Osteocyte (in vitro differentiated cells): ENCODE measurements at regions not wholly inside any gene's neighbourhood (a gene's known extent, or its start where the extent isn't known, plus 50 kb on each side); places are given as distances from the start of the nearest gene placed in this dataset.
"Not testable (repeated sequence)": the region's sequence is repeated elsewhere in the genome, so short reads cannot be mapped to it uniquely, and the experiment has no call there.

ENCODE experiments used
- DNase-seq: peaks from one replicate; pipeline ENCODE4 v3.0.0; 2021; ENCODE audit warnings: mixed read lengths; ENCODE audit not compliant: unreplicated experiment; ENCODE audit errors: extremely low spot score
- H3K27ac Mint-ChIP-seq: one replicate; pipeline ENCODE4 v1.8.0; 2021; ENCODE audit warnings: mild to moderate bottlenecking, mixed read lengths; ENCODE audit not compliant: unreplicated experiment
- H3K27me3 Mint-ChIP-seq: one replicate; pipeline ENCODE4 v1.8.0; 2021; ENCODE audit warnings: mixed read lengths; ENCODE audit not compliant: unreplicated experiment
- H3K36me3 Mint-ChIP-seq: one replicate; pipeline ENCODE4 v1.8.0; 2021; ENCODE audit warnings: mixed read lengths; ENCODE audit not compliant: unreplicated experiment
- H3K4me1 Mint-ChIP-seq: one replicate; pipeline ENCODE4 v1.8.0; 2021; ENCODE audit warnings: mixed read lengths; ENCODE audit not compliant: unreplicated experiment
- H3K4me3 Mint-ChIP-seq: one replicate; pipeline ENCODE4 v1.8.0; 2021; ENCODE audit warnings: mild to moderate bottlenecking, moderate library complexity, mixed read lengths; ENCODE audit not compliant: unreplicated experiment
- H3K9me3 Mint-ChIP-seq: one replicate; pipeline ENCODE4 v1.8.0; 2021; ENCODE audit warnings: mixed read lengths; ENCODE audit not compliant: unreplicated experiment
- CTCF ChIP-seq: fragments of 200-600 bp; sonication (generic); IDR thresholded peaks from 2 replicates; pipeline ENCODE4 v1.5.0; 2021; ENCODE audit warnings: antibody characterized with exemption, mild to moderate bottlenecking, moderate library complexity

DNA sequence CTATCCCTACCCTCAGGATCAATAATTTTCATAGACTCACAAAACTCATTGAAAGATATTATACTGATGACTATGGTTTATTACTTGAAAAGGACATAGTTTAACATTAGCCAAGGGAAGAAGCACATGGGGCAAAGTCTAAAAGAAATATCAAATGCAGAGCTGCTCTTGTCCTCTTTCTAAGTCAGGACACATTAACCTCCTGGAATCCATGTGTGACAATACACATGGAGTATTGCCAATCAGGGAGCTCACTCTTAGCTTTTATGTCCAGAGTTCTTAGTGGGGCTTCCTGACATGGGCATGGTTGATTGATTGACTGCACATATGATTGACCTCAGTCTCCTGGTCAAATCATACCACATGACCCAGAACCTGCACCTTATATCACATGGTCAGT, 165.5 kb upstream of the COX7C start:
- DNase-seq: no peak
- H3K27me3 Mint-ChIP-seq: peaks cover 5% of the 10 kb centered on the region
- TF ChIP-seq CTCF: no peak
- no peak overlapping the region for H3K4me3 Mint-ChIP-seq
- no peak overlapping the region for H3K27ac Mint-ChIP-seq
- peaks cover 4% of the 10 kb centered on the region for H3K9me3 Mint-ChIP-seq
- H3K4me1 Mint-ChIP-seq: no peaks in the 10 kb centered on the region
- H3K36me3 Mint-ChIP-seq: no peaks in the 10 kb centered on the region

- no peak for DNase-seq
These were observed 157.2 kb upstream of the COX7C start for GRCh38 chr5:86460519-86460918.

GRCh38 chr5:86461169-86461956, 156.4 kb upstream of the COX7C start:
- DNase-seq: no peak
- Mint-ChIP-seq H3K27me3 (no peaks in the 10 kb centered on the region), H3K27ac (no peak overlapping the region), H3K36me3 (no peaks in the 10 kb centered on the region), H3K4me3 (no peak overlapping the region), H3K9me3 (peaks cover 32% of the 10 kb centered on the region), H3K4me1 (peaks cover 3% of the 10 kb centered on the region)
- TF ChIP-seq CTCF: no peak

More at GRCh38 chr5:86460519-86460918, 157.2 kb upstream of the COX7C start:
- H3K27me3 Mint-ChIP-seq: no peaks in the 10 kb centered on the region
- no peak overlapping the region for H3K27ac Mint-ChIP-seq
- no peaks in the 10 kb centered on the region for H3K36me3 Mint-ChIP-seq
- peaks cover 3% of the 10 kb centered on the region for H3K4me1 Mint-ChIP-seq
- H3K4me3 Mint-ChIP-seq: no peak overlapping the region
- peaks cover 30% of the 10 kb centered on the region for H3K9me3 Mint-ChIP-seq
- TF ChIP-seq CTCF: no peak

DNA sequence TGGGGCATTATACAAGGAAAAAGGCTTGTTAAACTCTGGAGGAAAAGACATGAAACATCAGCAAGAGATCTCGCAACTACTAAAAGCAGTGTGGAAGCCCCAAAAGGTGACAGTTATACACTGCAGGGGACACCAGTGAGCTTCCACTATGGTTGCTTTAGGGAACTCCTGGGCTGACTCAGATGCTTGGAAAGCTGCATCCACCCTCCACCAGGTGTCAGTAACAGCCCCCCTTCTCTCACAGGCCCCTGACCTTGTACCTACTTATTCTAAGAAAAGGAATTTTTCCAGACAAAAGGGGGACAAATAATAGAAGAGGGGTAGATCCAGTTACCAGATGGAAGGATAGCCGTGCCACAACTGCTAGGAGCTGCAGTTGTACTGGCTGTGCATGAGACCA, 154.4 kb upstream of the COX7C start:
- Mint-ChIP-seq H3K9me3 (peaks cover 32% of the 10 kb centered on the region), H3K36me3 (no peaks in the 10 kb centered on the region), H3K4me1 (peaks cover 3% of the 10 kb centered on the region), H3K27me3 (no peaks in the 10 kb centered on the region), H3K27ac (no peak overlapping the region), H3K4me3 (no peak overlapping the region)
- no peak for TF ChIP-seq CTCF
- DNase-seq: no peak

GRCh38 chr5:86465052-86465838, 152.5 kb upstream of the COX7C start:
- Mint-ChIP-seq H3K9me3 (peaks cover 29% of the 10 kb centered on the region), H3K4me1 (peaks cover 3% of the 10 kb centered on the region), H3K36me3 (no peaks in the 10 kb centered on the region), H3K4me3 (no peak overlapping the region), H3K27ac (no peak overlapping the region), H3K27me3 (no peaks in the 10 kb centered on the region)
- no peak for TF ChIP-seq CTCF
- no peak for DNase-seq

DNA sequence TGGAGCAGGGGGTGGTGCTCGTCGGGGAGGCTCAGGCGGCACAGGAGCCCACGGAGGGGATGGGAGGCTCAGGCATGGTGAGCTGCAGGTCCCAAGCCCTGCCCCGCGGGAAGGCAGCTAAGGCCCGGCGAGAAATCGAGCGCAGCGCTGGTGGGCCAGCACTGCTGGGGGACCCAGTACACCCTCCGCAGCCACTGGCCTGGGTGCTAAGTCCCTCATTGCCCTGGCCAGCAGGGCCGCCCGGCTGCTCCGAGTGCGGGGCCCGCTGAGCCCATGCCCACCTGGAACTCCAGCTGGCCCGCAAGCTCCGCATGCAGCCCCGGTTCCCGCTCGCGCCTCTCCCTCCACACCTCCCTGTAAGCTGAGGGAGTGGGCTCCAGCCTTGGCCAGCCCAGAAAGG, 151.0 kb upstream of the COX7C start:
- not testable (repeated sequence) for H3K4me3 Mint-ChIP-seq, H3K27ac Mint-ChIP-seq, DNase-seq, H3K36me3 Mint-ChIP-seq, H3K4me1 Mint-ChIP-seq, H3K27me3 Mint-ChIP-seq
- H3K9me3 Mint-ChIP-seq: peaks cover 29% of the 10 kb centered on the region
